ENCODE measurements at regions not wholly inside any gene's neighbourhood (a gene's known extent, or its start where the extent isn't known, plus 50 kb on each side); places are given as distances from the start of the nearest gene placed in this dataset.
"Not testable (repeated sequence)": the region's sequence is repeated elsewhere in the genome, so short reads cannot be mapped to it uniquely, and the experiment has no call there.

- H3K4me2 ChIP-seq (ENCODE audit: insufficient read depth, low read length); H3K4me3 ChIP-seq (replicated peaks in 1 of 3; ENCODE audit: insufficient read depth in 1 of 3, low read depth in 1 of 3, low read length in 3 of 3); H3K9me1 ChIP-seq (replicated peaks; ENCODE audit: control insufficient read depth, extremely low read depth, insufficient read depth, low read length); H2AFZ ChIP-seq (ENCODE audit: low read depth, low read length); H3K9ac ChIP-seq (replicated peaks; ENCODE audit: extremely low read depth, insufficient read depth, low read length); H3K27ac ChIP-seq (ENCODE audit: insufficient read depth, low read depth, low read length); intact Hi-C loops (cut with micrococcal nuclease); dilution Hi-C loops (cut with MboI; ENCODE audit: extremely low pct_ligation_motif_present, low sequenced_read_pairs); H3K79me2 ChIP-seq (ENCODE audit: control insufficient read depth, insufficient read depth, low read length); CTCF ChIA-PET; BruUV-seq (replicated peaks); POLR2A ChIA-PET; H3K36me3 ChIP-seq (ENCODE audit: control insufficient read depth in 2 of 2, extremely low read depth in 1 of 2, insufficient read depth in 2 of 2, low read length in 2 of 2); H3K4me1 ChIP-seq (ENCODE audit: control insufficient read depth, extremely low read depth, insufficient read depth, low read length); H4K20me1 ChIP-seq (replicated peaks; ENCODE audit: control insufficient read depth, extremely low read depth, insufficient read depth, low read length); DNase-seq (ENCODE audit: low read depth, low spot score); H3K9me3 ChIP-seq (replicated peaks; ENCODE audit: control insufficient read depth, insufficient read depth, low read length); H3K27me3 ChIP-seq (ENCODE audit: control insufficient read depth in 2 of 2, insufficient read depth in 2 of 2, low read length in 2 of 2); FAIRE-seq: not testable (repeated sequence)
Measured at GRCh38 chr9:39018107-39018506, 269.9 kb downstream of the CNTNAP3 start.

GRCh38 chr9:39015178-39015577, 272.8 kb downstream of the CNTNAP3 start:
- DNase-seq (ENCODE audit: low read depth, low spot score); H3K79me2 ChIP-seq (ENCODE audit: control insufficient read depth, insufficient read depth, low read length); H3K9ac ChIP-seq (replicated peaks; ENCODE audit: extremely low read depth, insufficient read depth, low read length); H3K27ac ChIP-seq (ENCODE audit: insufficient read depth, low read depth, low read length); H3K4me3 ChIP-seq (replicated peaks in 1 of 3; ENCODE audit: insufficient read depth in 1 of 3, low read depth in 1 of 3, low read length in 3 of 3); BruUV-seq (replicated peaks); POLR2A ChIA-PET; H3K27me3 ChIP-seq (ENCODE audit: control insufficient read depth in 2 of 2, insufficient read depth in 2 of 2, low read length in 2 of 2); H3K9me1 ChIP-seq (replicated peaks; ENCODE audit: control insufficient read depth, extremely low read depth, insufficient read depth, low read length); CTCF ChIA-PET; H3K4me1 ChIP-seq (ENCODE audit: control insufficient read depth, extremely low read depth, insufficient read depth, low read length); H3K36me3 ChIP-seq (ENCODE audit: control insufficient read depth in 2 of 2, extremely low read depth in 1 of 2, insufficient read depth in 2 of 2, low read length in 2 of 2); intact Hi-C loops (cut with micrococcal nuclease); H3K4me2 ChIP-seq (ENCODE audit: insufficient read depth, low read length); FAIRE-seq; H3K9me3 ChIP-seq (replicated peaks; ENCODE audit: control insufficient read depth, insufficient read depth, low read length); H4K20me1 ChIP-seq (replicated peaks; ENCODE audit: control insufficient read depth, extremely low read depth, insufficient read depth, low read length); H2AFZ ChIP-seq (ENCODE audit: low read depth, low read length); dilution Hi-C loops (cut with MboI; ENCODE audit: extremely low pct_ligation_motif_present, low sequenced_read_pairs): not testable (repeated sequence)

GRCh38 chr9:39014805-39015123, 273.2 kb downstream of the CNTNAP3 start:
- CTCF ChIA-PET; POLR2A ChIA-PET; H3K79me2 ChIP-seq (ENCODE audit: control insufficient read depth, insufficient read depth, low read length); H4K20me1 ChIP-seq (replicated peaks; ENCODE audit: control insufficient read depth, extremely low read depth, insufficient read depth, low read length); FAIRE-seq; dilution Hi-C loops (cut with MboI; ENCODE audit: extremely low pct_ligation_motif_present, low sequenced_read_pairs); H3K36me3 ChIP-seq (ENCODE audit: control insufficient read depth in 2 of 2, extremely low read depth in 1 of 2, insufficient read depth in 2 of 2, low read length in 2 of 2); H3K27ac ChIP-seq (ENCODE audit: insufficient read depth, low read depth, low read length); H3K9me1 ChIP-seq (replicated peaks; ENCODE audit: control insufficient read depth, extremely low read depth, insufficient read depth, low read length); H3K9ac ChIP-seq (replicated peaks; ENCODE audit: extremely low read depth, insufficient read depth, low read length); BruUV-seq (replicated peaks); DNase-seq (ENCODE audit: low read depth, low spot score); intact Hi-C loops (cut with micrococcal nuclease); H3K4me3 ChIP-seq (replicated peaks in 1 of 3; ENCODE audit: insufficient read depth in 1 of 3, low read depth in 1 of 3, low read length in 3 of 3); H3K4me1 ChIP-seq (ENCODE audit: control insufficient read depth, extremely low read depth, insufficient read depth, low read length); H2AFZ ChIP-seq (ENCODE audit: low read depth, low read length); H3K9me3 ChIP-seq (replicated peaks; ENCODE audit: control insufficient read depth, insufficient read depth, low read length); H3K27me3 ChIP-seq (ENCODE audit: control insufficient read depth in 2 of 2, insufficient read depth in 2 of 2, low read length in 2 of 2); H3K4me2 ChIP-seq (ENCODE audit: insufficient read depth, low read length): not testable (repeated sequence)

- CTCF ChIA-PET = not testable (repeated sequence)
Measured at GRCh38 chr9:39014096-39014804, 273.7 kb downstream of the CNTNAP3 start.

More at GRCh38 chr9:39014096-39014804, 273.7 kb downstream of the CNTNAP3 start:
- H3K9me3 ChIP-seq (replicated peaks; ENCODE audit: control insufficient read depth, insufficient read depth, low read length); BruUV-seq (replicated peaks); H2AFZ ChIP-seq (ENCODE audit: low read depth, low read length); POLR2A ChIA-PET; H3K9me1 ChIP-seq (replicated peaks; ENCODE audit: control insufficient read depth, extremely low read depth, insufficient read depth, low read length); H3K4me2 ChIP-seq (ENCODE audit: insufficient read depth, low read length); H3K27ac ChIP-seq (ENCODE audit: insufficient read depth, low read depth, low read length); FAIRE-seq; H3K9ac ChIP-seq (replicated peaks; ENCODE audit: extremely low read depth, insufficient read depth, low read length); H3K4me3 ChIP-seq (replicated peaks in 1 of 3; ENCODE audit: insufficient read depth in 1 of 3, low read depth in 1 of 3, low read length in 3 of 3); H3K36me3 ChIP-seq (ENCODE audit: control insufficient read depth in 2 of 2, extremely low read depth in 1 of 2, insufficient read depth in 2 of 2, low read length in 2 of 2); H4K20me1 ChIP-seq (replicated peaks; ENCODE audit: control insufficient read depth, extremely low read depth, insufficient read depth, low read length); dilution Hi-C loops (cut with MboI; ENCODE audit: extremely low pct_ligation_motif_present, low sequenced_read_pairs); H3K79me2 ChIP-seq (ENCODE audit: control insufficient read depth, insufficient read depth, low read length); DNase-seq (ENCODE audit: low read depth, low spot score); H3K27me3 ChIP-seq (ENCODE audit: control insufficient read depth in 2 of 2, insufficient read depth in 2 of 2, low read length in 2 of 2); H3K4me1 ChIP-seq (ENCODE audit: control insufficient read depth, extremely low read depth, insufficient read depth, low read length); intact Hi-C loops (cut with micrococcal nuclease): not testable (repeated sequence)
